ENCODE measurements at regions not wholly inside any gene's neighbourhood (a gene's known extent, or its start where the extent isn't known, plus 50 kb on each side); places are given as distances from the start of the nearest gene placed in this dataset.

DNA sequence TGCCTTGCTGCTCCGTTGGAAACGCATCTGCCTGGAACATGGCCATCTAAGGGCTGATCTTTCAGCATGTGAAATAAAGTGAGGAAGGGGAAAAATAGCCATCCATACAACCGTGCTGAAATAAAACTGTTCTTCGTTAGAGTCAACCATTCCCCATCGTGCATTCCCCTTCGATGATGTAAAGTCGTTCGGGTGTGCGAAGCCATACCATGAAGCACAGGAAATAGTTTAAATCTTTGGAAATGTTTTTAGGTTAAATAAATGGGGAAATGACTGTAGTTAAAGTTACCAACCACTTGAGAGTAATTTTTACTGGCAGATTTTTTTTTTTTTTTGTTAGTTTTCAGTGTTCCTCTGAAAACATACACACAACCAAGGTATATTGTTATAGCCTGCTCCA, 302.5 kb downstream of the SH3GL2 start:
- Histone ChIP-seq H3K9me1 (ENCODE audit: insufficient read depth, low read length) (no peaks in the 10 kb centered on the region), H4K8ac (ENCODE audit: low read depth in 2 of 2, low read length in 2 of 2) (no peak overlapping the region), H3K27ac (ENCODE audit: insufficient read depth, low read length) (no peak overlapping the region), H3K36me3 (ENCODE audit: control insufficient read depth, insufficient read depth, low read length) (no peaks in the 10 kb centered on the region), H3K14ac (replicated peaks; ENCODE audit: low read depth, low read length) (no peak overlapping the region), H3K23ac (ENCODE audit: low read depth, low read length) (no peak overlapping the region), H2BK15ac (ENCODE audit: low read depth, low read length) (no peak overlapping the region), H3K79me1 (ENCODE audit: low read depth in 1 of 2, low read length in 2 of 2) (no peaks in the 10 kb centered on the region), H3K4me3 (ENCODE audit: insufficient read depth, low read depth, low read length) (no peak overlapping the region), H4K20me1 (ENCODE audit: insufficient read depth, low read length) (no peaks in the 10 kb centered on the region), H3K4me1 (ENCODE audit: control insufficient read depth, insufficient read depth, low read length) (no peaks in the 10 kb centered on the region), H3K27me3 (ENCODE audit: control insufficient read depth, insufficient read depth, low read length) (no peaks in the 10 kb centered on the region), H3K9me3 (ENCODE audit: control insufficient read depth, insufficient read depth, low read length) (no peaks in the 10 kb centered on the region), H3K56ac (ENCODE audit: extremely low read depth, insufficient read depth, low read length) (no peak overlapping the region), H3K4ac (ENCODE audit: low read depth, low read length) (no peak overlapping the region), H2AK9ac (replicated peaks; ENCODE audit: low read depth, low read length, poor library complexity) (no peak overlapping the region), H2AFZ (replicated peaks; ENCODE audit: low read length, poor library complexity) (no peak overlapping the region), H3K4me2 (ENCODE audit: low read depth, low read length) (no peak overlapping the region), H3K18ac (ENCODE audit: low read depth, low read length) (no peak overlapping the region), H4K5ac (ENCODE audit: low read depth, low read length) (no peak overlapping the region), H2BK5ac (ENCODE audit: low read depth, low read length, poor library complexity, severe bottlenecking) (no peak overlapping the region), H4K91ac (ENCODE audit: insufficient read depth, low read depth, low read length) (no peak overlapping the region), H3K9ac (ENCODE audit: low read depth, low read length) (no peak overlapping the region), H2AK5ac (ENCODE audit: low read depth, low read length) (no peak overlapping the region), H2BK120ac (ENCODE audit: low read depth, low read length) (no peak overlapping the region), H2BK20ac (ENCODE audit: low read depth, low read length) (no peak overlapping the region)
- no peak for TF ChIP-seq RCOR1 (IDR thresholded peaks at IDR 0.05; ENCODE audit: insufficient replicate concordance, low read length)
- no peak for TF ChIP-seq RFX5 (IDR thresholded peaks at IDR 0.05; ENCODE audit: low read depth, low read length)
- TF ChIP-seq BHLHE40 (IDR thresholded peaks at IDR 0.05; ENCODE audit: low read depth, low read length): no peak
- TF ChIP-seq MXI1 (IDR thresholded peaks at IDR 0.05; ENCODE audit: borderline replicate concordance, low read depth, low read length): no peak
- no peak for TF ChIP-seq CHD1 (IDR thresholded peaks at IDR 0.05; ENCODE audit: low read depth, low read length)
- TF ChIP-seq, protein P1, sequence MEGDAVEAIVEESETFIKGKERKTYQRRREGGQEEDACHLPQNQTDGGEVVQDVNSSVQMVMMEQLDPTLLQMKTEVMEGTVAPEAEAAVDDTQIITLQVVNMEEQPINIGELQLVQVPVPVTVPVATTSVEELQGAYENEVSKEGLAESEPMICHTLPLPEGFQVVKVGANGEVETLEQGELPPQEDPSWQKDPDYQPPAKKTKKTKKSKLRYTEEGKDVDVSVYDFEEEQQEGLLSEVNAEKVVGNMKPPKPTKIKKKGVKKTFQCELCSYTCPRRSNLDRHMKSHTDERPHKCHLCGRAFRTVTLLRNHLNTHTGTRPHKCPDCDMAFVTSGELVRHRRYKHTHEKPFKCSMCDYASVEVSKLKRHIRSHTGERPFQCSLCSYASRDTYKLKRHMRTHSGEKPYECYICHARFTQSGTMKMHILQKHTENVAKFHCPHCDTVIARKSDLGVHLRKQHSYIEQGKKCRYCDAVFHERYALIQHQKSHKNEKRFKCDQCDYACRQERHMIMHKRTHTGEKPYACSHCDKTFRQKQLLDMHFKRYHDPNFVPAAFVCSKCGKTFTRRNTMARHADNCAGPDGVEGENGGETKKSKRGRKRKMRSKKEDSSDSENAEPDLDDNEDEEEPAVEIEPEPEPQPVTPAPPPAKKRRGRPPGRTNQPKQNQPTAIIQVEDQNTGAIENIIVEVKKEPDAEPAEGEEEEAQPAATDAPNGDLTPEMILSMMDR (conservative IDR thresholded peaks at IDR 0.05; ENCODE audit: low read depth, low read length): no peak
- TF ChIP-seq, protein P2, sequence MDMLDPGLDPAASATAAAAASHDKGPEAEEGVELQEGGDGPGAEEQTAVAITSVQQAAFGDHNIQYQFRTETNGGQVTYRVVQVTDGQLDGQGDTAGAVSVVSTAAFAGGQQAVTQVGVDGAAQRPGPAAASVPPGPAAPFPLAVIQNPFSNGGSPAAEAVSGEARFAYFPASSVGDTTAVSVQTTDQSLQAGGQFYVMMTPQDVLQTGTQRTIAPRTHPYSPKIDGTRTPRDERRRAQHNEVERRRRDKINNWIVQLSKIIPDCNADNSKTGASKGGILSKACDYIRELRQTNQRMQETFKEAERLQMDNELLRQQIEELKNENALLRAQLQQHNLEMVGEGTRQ (IDR thresholded peaks at IDR 0.05; ENCODE audit: low read depth, low read length): no peak
- TF ChIP-seq FOS (IDR thresholded peaks at IDR 0.05; ENCODE audit: low read depth, low read length): no peak
- TF ChIP-seq NFE2L2 (IDR thresholded peaks at IDR 0.05; ENCODE audit: low read depth, low read length): no peak
- TF ChIP-seq POLR2A (IDR thresholded peaks at IDR 0.05; ENCODE audit: low read depth, low read length): no peak
- no peak for TF ChIP-seq SMC3 (IDR thresholded peaks at IDR 0.05; ENCODE audit: low read depth, low read length)
- TF ChIP-seq MAZ (IDR thresholded peaks at IDR 0.05; ENCODE audit: borderline replicate concordance, low read depth, low read length): no peak
- TF ChIP-seq, protein P3, sequence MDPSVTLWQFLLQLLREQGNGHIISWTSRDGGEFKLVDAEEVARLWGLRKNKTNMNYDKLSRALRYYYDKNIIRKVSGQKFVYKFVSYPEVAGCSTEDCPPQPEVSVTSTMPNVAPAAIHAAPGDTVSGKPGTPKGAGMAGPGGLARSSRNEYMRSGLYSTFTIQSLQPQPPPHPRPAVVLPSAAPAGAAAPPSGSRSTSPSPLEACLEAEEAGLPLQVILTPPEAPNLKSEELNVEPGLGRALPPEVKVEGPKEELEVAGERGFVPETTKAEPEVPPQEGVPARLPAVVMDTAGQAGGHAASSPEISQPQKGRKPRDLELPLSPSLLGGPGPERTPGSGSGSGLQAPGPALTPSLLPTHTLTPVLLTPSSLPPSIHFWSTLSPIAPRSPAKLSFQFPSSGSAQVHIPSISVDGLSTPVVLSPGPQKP (IDR thresholded peaks at IDR 0.05; ENCODE audit: borderline replicate concordance, low read depth, low read length): no peak
- no peak for TF ChIP-seq MAFK (IDR thresholded peaks at IDR 0.05; ENCODE audit: low read depth, low read length)
- no TSS peak for BruUV-seq (replicated peaks)
- DNase-seq: no peak
- no peak for ATAC-seq (ENCODE audit: low read depth)
- POLR2A ChIA-PET (ENCODE audit: unreplicated experiment): no interaction called here
- dilution Hi-C loops (cut with HindIII; ENCODE audit: low sequenced_read_pairs, unreplicated experiment): no loop called here
- no CpG with 5 or more reads among the region's 9 CpGs for WGBS, 2 experiments (ENCODE audit: extremely low coverage in 2 of 2, insufficient read length in 1 of 2)
- intact Hi-C loops (cut with micrococcal nuclease): no loop called here
- CTCF ChIA-PET: interaction anchor here (0.6 kb wide), 1 partner anchor 11 kb away, joined by 3 read pairs; no protein-coding TSS in a partner anchor
- in situ Hi-C loops (cut with MboI; ENCODE audit: low sequenced_read_pairs): no loop called here
